ENCODE measurements at regions not wholly inside any gene's neighbourhood (a gene's known extent, or its start where the extent isn't known, plus 50 kb on each side); places are given as distances from the start of the nearest gene placed in this dataset.

- H3K4me3 ChIP-seq (ENCODE audit: low read length), result no peak overlapping the region
- H3K9ac ChIP-seq (ENCODE audit: low read length), result no peak overlapping the region
- H3K27me3 ChIP-seq (ENCODE audit: control insufficient read depth, insufficient read depth, low read length), result no peaks in the 10 kb centered on the region
- H3K27ac ChIP-seq (ENCODE audit: low read depth, low read length), result no peak overlapping the region
- no peaks in the 10 kb centered on the region for H3K36me3 ChIP-seq (ENCODE audit: control insufficient read depth, insufficient read depth, low read length)
- no peaks in the 10 kb centered on the region for H3K4me1 ChIP-seq (ENCODE audit: control insufficient read depth, insufficient read depth, low read length)
Measured at GRCh38 chrX:69045616-69046345, 119.5 kb downstream of the PJA1 start.

GRCh38 chrX:69038816-69039215, 126.4 kb downstream of the PJA1 start:
- H3K4me1 ChIP-seq (ENCODE audit: control insufficient read depth, insufficient read depth, low read length), result no peaks in the 10 kb centered on the region
- no peak overlapping the region for H3K27ac ChIP-seq (ENCODE audit: low read depth, low read length)
- no peak overlapping the region for H3K4me3 ChIP-seq (ENCODE audit: low read length)
- no peaks in the 10 kb centered on the region for H3K27me3 ChIP-seq (ENCODE audit: control insufficient read depth, insufficient read depth, low read length)
- no peak overlapping the region for H3K9ac ChIP-seq (ENCODE audit: low read length)
- H3K36me3 ChIP-seq (ENCODE audit: control insufficient read depth, insufficient read depth, low read length), result no peaks in the 10 kb centered on the region

- Histone ChIP-seq H3K9ac (ENCODE audit: low read length) (no peak overlapping the region), H3K27me3 (ENCODE audit: control insufficient read depth, insufficient read depth, low read length) (no peaks in the 10 kb centered on the region), H3K27ac (ENCODE audit: low read depth, low read length) (no peak overlapping the region), H3K4me3 (ENCODE audit: low read length) (no peak overlapping the region), H3K36me3 (ENCODE audit: control insufficient read depth, insufficient read depth, low read length) (no peaks in the 10 kb centered on the region), H3K4me1 (ENCODE audit: control insufficient read depth, insufficient read depth, low read length) (no peaks in the 10 kb centered on the region)
Measured at GRCh38 chrX:69038188-69038587, 127.1 kb downstream of the PJA1 start.

- H3K9ac ChIP-seq (ENCODE audit: low read length), result no peak overlapping the region
- no peaks in the 10 kb centered on the region for H3K4me1 ChIP-seq (ENCODE audit: control insufficient read depth, insufficient read depth, low read length)
- no peaks in the 10 kb centered on the region for H3K27me3 ChIP-seq (ENCODE audit: control insufficient read depth, insufficient read depth, low read length)
- H3K4me3 ChIP-seq (ENCODE audit: low read length), result no peak overlapping the region
- no peak overlapping the region for H3K27ac ChIP-seq (ENCODE audit: low read depth, low read length)
- no peaks in the 10 kb centered on the region for H3K36me3 ChIP-seq (ENCODE audit: control insufficient read depth, insufficient read depth, low read length)
Measured at GRCh38 chrX:69037786-69038185, 127.5 kb downstream of the PJA1 start.

- H3K27ac ChIP-seq (ENCODE audit: low read depth, low read length), result no peak overlapping the region
- no peak overlapping the region for H3K9ac ChIP-seq (ENCODE audit: low read length)
- H3K36me3 ChIP-seq (ENCODE audit: control insufficient read depth, insufficient read depth, low read length), result no peaks in the 10 kb centered on the region
- no peak overlapping the region for H3K4me3 ChIP-seq (ENCODE audit: low read length)
- H3K4me1 ChIP-seq (ENCODE audit: control insufficient read depth, insufficient read depth, low read length), result no peaks in the 10 kb centered on the region
- H3K27me3 ChIP-seq (ENCODE audit: control insufficient read depth, insufficient read depth, low read length), result no peaks in the 10 kb centered on the region
Measured at GRCh38 chrX:69036674-69037573, 128.3 kb downstream of the PJA1 start.

GRCh38 chrX:69034451-69034850, 130.8 kb downstream of the PJA1 start:
- Histone ChIP-seq H3K9ac (ENCODE audit: low read length) (no peak overlapping the region), H3K27me3 (ENCODE audit: control insufficient read depth, insufficient read depth, low read length) (no peaks in the 10 kb centered on the region), H3K4me3 (ENCODE audit: low read length) (no peak overlapping the region), H3K27ac (ENCODE audit: low read depth, low read length) (no peak overlapping the region), H3K4me1 (ENCODE audit: control insufficient read depth, insufficient read depth, low read length) (no peaks in the 10 kb centered on the region), H3K36me3 (ENCODE audit: control insufficient read depth, insufficient read depth, low read length) (no peaks in the 10 kb centered on the region)

- no peak overlapping the region for H3K9ac ChIP-seq (ENCODE audit: low read length)
- H3K36me3 ChIP-seq (ENCODE audit: control insufficient read depth, insufficient read depth, low read length), result no peaks in the 10 kb centered on the region
- H3K4me1 ChIP-seq (ENCODE audit: control insufficient read depth, insufficient read depth, low read length), result no peaks in the 10 kb centered on the region
- no peaks in the 10 kb centered on the region for H3K27me3 ChIP-seq (ENCODE audit: control insufficient read depth, insufficient read depth, low read length)
- H3K4me3 ChIP-seq (ENCODE audit: low read length), result no peak overlapping the region
- no peak overlapping the region for H3K27ac ChIP-seq (ENCODE audit: low read depth, low read length)
Measured at GRCh38 chrX:69033936-69034335, 131.3 kb downstream of the PJA1 start.

GRCh38 chrX:69032601-69033000, 132.7 kb downstream of the PJA1 start:
- Histone ChIP-seq H3K4me1 (ENCODE audit: control insufficient read depth, insufficient read depth, low read length) (no peaks in the 10 kb centered on the region), H3K9ac (ENCODE audit: low read length) (no peak overlapping the region), H3K27ac (ENCODE audit: low read depth, low read length) (no peak overlapping the region), H3K27me3 (ENCODE audit: control insufficient read depth, insufficient read depth, low read length) (peaks cover 2% of the 10 kb centered on the region), H3K36me3 (ENCODE audit: control insufficient read depth, insufficient read depth, low read length) (no peaks in the 10 kb centered on the region), H3K4me3 (ENCODE audit: low read length) (no peak overlapping the region)

GRCh38 chrX:69031971-69032391, 133.3 kb downstream of the PJA1 start:
- peaks cover 2% of the 10 kb centered on the region for H3K27me3 ChIP-seq (ENCODE audit: control insufficient read depth, insufficient read depth, low read length)
- no peaks in the 10 kb centered on the region for H3K36me3 ChIP-seq (ENCODE audit: control insufficient read depth, insufficient read depth, low read length)
- H3K4me3 ChIP-seq (ENCODE audit: low read length), result no peak overlapping the region
- no peak overlapping the region for H3K9ac ChIP-seq (ENCODE audit: low read length)
- H3K27ac ChIP-seq (ENCODE audit: low read depth, low read length), result no peak overlapping the region
- H3K4me1 ChIP-seq (ENCODE audit: control insufficient read depth, insufficient read depth, low read length), result no peaks in the 10 kb centered on the region

- H3K9ac ChIP-seq (ENCODE audit: low read length), result no peak overlapping the region
- peaks cover 2% of the 10 kb centered on the region for H3K27me3 ChIP-seq (ENCODE audit: control insufficient read depth, insufficient read depth, low read length)
- H3K4me1 ChIP-seq (ENCODE audit: control insufficient read depth, insufficient read depth, low read length), result no peaks in the 10 kb centered on the region
- H3K4me3 ChIP-seq (ENCODE audit: low read length), result no peak overlapping the region
- H3K27ac ChIP-seq (ENCODE audit: low read depth, low read length), result no peak overlapping the region
- no peaks in the 10 kb centered on the region for H3K36me3 ChIP-seq (ENCODE audit: control insufficient read depth, insufficient read depth, low read length)
Measured at GRCh38 chrX:69031181-69031580, 134.1 kb downstream of the PJA1 start.

GRCh38 chrX:69029771-69030170, 135.5 kb downstream of the PJA1 start:
- Histone ChIP-seq H3K4me1 (ENCODE audit: control insufficient read depth, insufficient read depth, low read length) (peaks cover 2% of the 10 kb centered on the region), H3K4me3 (ENCODE audit: low read length) (no peak overlapping the region), H3K9ac (ENCODE audit: low read length) (no peak overlapping the region), H3K36me3 (ENCODE audit: control insufficient read depth, insufficient read depth, low read length) (no peaks in the 10 kb centered on the region), H3K27me3 (ENCODE audit: control insufficient read depth, insufficient read depth, low read length) (peaks cover 2% of the 10 kb centered on the region), H3K27ac (ENCODE audit: low read depth, low read length) (no peak overlapping the region)

GRCh38 chrX:69028761-69029120, 136.5 kb downstream of the PJA1 start:
- H3K9ac ChIP-seq (ENCODE audit: low read length), result no peak overlapping the region
- H3K27me3 ChIP-seq (ENCODE audit: control insufficient read depth, insufficient read depth, low read length), result peaks cover 2% of the 10 kb centered on the region
- no peaks in the 10 kb centered on the region for H3K36me3 ChIP-seq (ENCODE audit: control insufficient read depth, insufficient read depth, low read length)
- no peak overlapping the region for H3K4me3 ChIP-seq (ENCODE audit: low read length)
- peaks cover 5% of the 10 kb centered on the region for H3K4me1 ChIP-seq (ENCODE audit: control insufficient read depth, insufficient read depth, low read length)
- no peak overlapping the region for H3K27ac ChIP-seq (ENCODE audit: low read depth, low read length)
